Astrocyte (in vitro differentiated cells and primary cell): ENCODE measurements at regions not wholly inside any gene's neighbourhood (a gene's known extent, or its start where the extent isn't known, plus 50 kb on each side); places are given as distances from the start of the nearest gene placed in this dataset.

Experiments
- DNase-seq: peaks from one replicate; pipeline ENCODE4 v3.0.0-alpha.2; 2010; ENCODE audit warnings: low read depth
- FAIRE-seq: peaks from 2 replicates; lab custom pipeline; 2011; peaks lifted over from hg19 to GRCh38; lab: Jason Lieb, UNC
- H2AFZ ChIP-seq: 2 replicates; pipeline ENCODE4 v1.6.0; 2012; ENCODE audit warnings: low read depth, low read length, inconsistent platforms
- H3K27ac ChIP-seq: 2 replicates; pipeline ENCODE4 v1.5.1; 2011; ENCODE audit warnings: low read depth, low read length, inconsistent platforms
- H3K27me3 ChIP-seq: 2 replicates; pipeline ENCODE4 v1.6.0; 2011; ENCODE audit warnings: low read length, inconsistent platforms; ENCODE audit not compliant: insufficient read depth
- H3K36me3 ChIP-seq: 2 replicates; pipeline ENCODE4 v1.5.1; 2011; ENCODE audit warnings: low read length, inconsistent platforms; ENCODE audit not compliant: insufficient read depth
- H3K4me1 ChIP-seq: 2 replicates; pipeline ENCODE4 v1.5.1; 2011; ENCODE audit warnings: low read length, inconsistent platforms; ENCODE audit not compliant: insufficient read depth
- H3K4me2 ChIP-seq: 2 replicates; pipeline ENCODE4 v1.6.0; 2012; ENCODE audit warnings: low read length, inconsistent platforms
- H3K4me3 ChIP-seq: 2 replicates; pipeline ENCODE4 v1.5.1; 2011; ENCODE audit warnings: low read depth, mild to moderate bottlenecking, low read length, inconsistent platforms; ENCODE audit not compliant: insufficient read depth
- H3K79me2 ChIP-seq: 2 replicates; pipeline ENCODE4 v1.6.0; 2012; ENCODE audit warnings: mild to moderate bottlenecking, low read length, inconsistent platforms; ENCODE audit not compliant: insufficient read depth
- H3K9ac ChIP-seq: 2 replicates; pipeline ENCODE4 v1.6.0; 2012; ENCODE audit warnings: mild to moderate bottlenecking, low read length, inconsistent platforms
- H3K9me3 ChIP-seq: 2 replicates; pipeline ENCODE4 v1.5.1; 2012; ENCODE audit warnings: low read depth, mild to moderate bottlenecking, low read length, inconsistent platforms; ENCODE audit not compliant: insufficient read depth
- H4K20me1 ChIP-seq: 2 replicates; pipeline ENCODE4 v1.6.0; 2012; ENCODE audit warnings: low read length, inconsistent platforms; ENCODE audit not compliant: insufficient read depth
- H3K27ac Mint-ChIP-seq: one replicate; pipeline ENCODE4 v1.8.0; 2021; ENCODE audit warnings: mild to moderate bottlenecking, mixed read lengths; ENCODE audit not compliant: unreplicated experiment
- H3K27me3 Mint-ChIP-seq: one replicate; pipeline ENCODE4 v1.8.0; 2021; ENCODE audit warnings: low read depth, mixed read lengths; ENCODE audit not compliant: unreplicated experiment
- H3K36me3 Mint-ChIP-seq: one replicate; pipeline ENCODE4 v1.8.0; 2021; ENCODE audit warnings: low read depth, mixed read lengths; ENCODE audit not compliant: unreplicated experiment
- H3K4me1 Mint-ChIP-seq: one replicate; pipeline ENCODE4 v1.8.0; 2021; ENCODE audit warnings: low read depth, mixed read lengths; ENCODE audit not compliant: unreplicated experiment
- H3K4me3 Mint-ChIP-seq: one replicate; pipeline ENCODE4 v1.8.0; 2021; ENCODE audit warnings: mild to moderate bottlenecking, moderate library complexity, mixed read lengths; ENCODE audit not compliant: unreplicated experiment
- H3K9me3 Mint-ChIP-seq: one replicate; pipeline ENCODE4 v1.8.0; 2021; ENCODE audit warnings: mild to moderate bottlenecking, mixed read lengths; ENCODE audit not compliant: unreplicated experiment
- CTCF ChIP-seq: IDR thresholded peaks from 2 replicates; pipeline ENCODE4 v1.5.1; 2011; ENCODE audit warnings: low read depth, mild to moderate bottlenecking, inconsistent platforms, low read length, moderate library complexity; ENCODE audit not compliant: insufficient read depth
- EZH2 ChIP-seq: IDR thresholded peaks from 2 replicates; pipeline ENCODE4 v1.6.1; 2012; ENCODE audit warnings: mild to moderate bottlenecking, low read length, inconsistent platforms; ENCODE audit not compliant: insufficient read depth

DNA sequence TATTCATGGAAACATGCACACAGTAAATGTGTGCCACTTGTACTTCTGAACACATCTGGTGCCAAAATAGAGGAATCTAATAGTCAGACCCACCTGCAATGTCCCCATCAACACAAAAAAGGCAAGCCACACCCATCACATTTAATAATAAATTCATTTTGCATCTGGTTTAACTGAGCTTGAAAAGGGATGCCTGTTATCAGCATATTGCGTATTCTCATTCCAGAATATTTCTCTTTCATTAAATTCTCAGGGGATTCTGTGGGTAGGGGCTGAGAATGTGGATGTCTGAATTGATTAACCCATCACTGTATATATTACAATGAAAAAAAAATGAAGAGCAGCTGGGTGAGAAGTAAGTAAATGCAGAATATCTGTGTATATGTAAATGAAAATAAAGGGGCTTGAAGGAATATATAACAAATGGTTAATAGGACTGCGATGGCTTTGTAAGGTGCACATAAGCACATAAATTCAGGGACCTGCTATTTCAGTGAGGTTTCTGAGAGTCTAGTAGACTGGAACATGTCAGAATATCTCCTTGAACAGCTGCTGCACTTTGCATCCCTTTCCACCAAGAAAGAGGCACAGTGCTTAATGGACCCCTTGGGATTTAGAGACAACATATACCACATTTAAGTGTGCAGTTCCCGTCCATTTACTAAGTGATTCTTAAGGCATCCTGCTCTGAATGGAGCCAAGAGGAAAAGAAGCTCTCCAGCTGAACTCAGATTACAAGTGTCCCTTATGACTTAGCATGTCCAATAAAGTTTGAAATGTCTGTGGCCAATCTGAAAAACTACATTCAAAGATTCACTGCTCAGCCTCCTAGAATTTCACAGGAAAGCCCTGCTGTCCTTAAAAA lies 104.1 kb upstream of the NIPBL start:
- FAIRE-seq = no peak
- H3K9ac ChIP-seq = no peak overlapping the region

GRCh38 chr5:36777105-36777757 lies 99.3 kb upstream of the NIPBL start:
- Histone ChIP-seq H3K4me2 (no peak overlapping the region), H3K9ac (no peak overlapping the region), H3K4me1 (no peaks in the 10 kb centered on the region), H3K27me3 (peaks cover 2% of the 10 kb centered on the region), H3K36me3 (no peaks in the 10 kb centered on the region), H3K79me2 (no peaks in the 10 kb centered on the region), H3K9me3 (no peaks in the 10 kb centered on the region), H3K4me3 (no peak overlapping the region), H3K27ac (no peak overlapping the region), H4K20me1 (no peaks in the 10 kb centered on the region), H2AFZ (no peak overlapping the region)
- Mint-ChIP-seq H3K4me1 (no peaks in the 10 kb centered on the region), H3K27ac (no peak overlapping the region), H3K4me3 (no peak overlapping the region), H3K27me3 (peaks cover 2% of the 10 kb centered on the region), H3K36me3 (no peaks in the 10 kb centered on the region), H3K9me3 (peaks cover 1% of the 10 kb centered on the region)
- TF ChIP-seq EZH2 (no peak), CTCF (peak; percentile 29)
- DNase-seq (peak; percentile 4), FAIRE-seq (no peak)

More for the DNA sequence above, 104.1 kb upstream of the NIPBL start:
- TF ChIP-seq CTCF (no peak), EZH2 (no peak)
- Histone ChIP-seq H3K4me2 (no peak overlapping the region), H2AFZ (no peak overlapping the region), H3K4me3 (no peak overlapping the region), H4K20me1 (no peaks in the 10 kb centered on the region), H3K27me3 (peaks cover 2% of the 10 kb centered on the region), H3K4me1 (no peaks in the 10 kb centered on the region), H3K36me3 (no peaks in the 10 kb centered on the region), H3K27ac (no peak overlapping the region), H3K79me2 (no peaks in the 10 kb centered on the region), H3K9me3 (no peaks in the 10 kb centered on the region)
- Mint-ChIP-seq H3K27me3 (peaks cover 3% of the 10 kb centered on the region), H3K4me1 (no peaks in the 10 kb centered on the region), H3K4me3 (no peak overlapping the region), H3K27ac (no peak overlapping the region), H3K36me3 (peaks cover 2% of the 10 kb centered on the region), H3K9me3 (peaks cover 6% of the 10 kb centered on the region)
- no peak for DNase-seq
